ENCODE measurements at regions not wholly inside any gene's neighbourhood (a gene's known extent, or its start where the extent isn't known, plus 50 kb on each side); places are given as distances from the start of the nearest gene placed in this dataset.
"Not testable (repeated sequence)": the region's sequence is repeated elsewhere in the genome, so short reads cannot be mapped to it uniquely, and the experiment has no call there.

GRCh38 chr12:63508543-63508942 lies 159.8 kb downstream of the DPY19L2 start:
- Mint-ChIP-seq H3K4me3 (ENCODE audit: unreplicated experiment) (no peak overlapping the region), H3K36me3 (ENCODE audit: low read depth) (no peaks in the 10 kb centered on the region), H3K9me3 (ENCODE audit: low read depth) (peaks cover 21% of the 10 kb centered on the region), H3K4me1 (ENCODE audit: low read depth) (no peaks in the 10 kb centered on the region), H3K27me3 (ENCODE audit: low read depth) (peaks cover 3% of the 10 kb centered on the region), H3K27ac (ENCODE audit: unreplicated experiment) (no peak overlapping the region)
- TF ChIP-seq CTCF (IDR thresholded peaks at IDR 0.05), result no peak
- DNase-seq (ENCODE audit: low spot score), result no peak

GRCh38 chr12:63499567-63499966 lies 168.7 kb downstream of the DPY19L2 start:
- Mint-ChIP-seq H3K27me3 (ENCODE audit: low read depth) (peaks cover 13% of the 10 kb centered on the region), H3K9me3 (ENCODE audit: low read depth) (peaks cover 5% of the 10 kb centered on the region), H3K27ac (ENCODE audit: unreplicated experiment) (no peak overlapping the region), H3K4me3 (ENCODE audit: unreplicated experiment) (no peak overlapping the region), H3K36me3 (ENCODE audit: low read depth) (no peaks in the 10 kb centered on the region), H3K4me1 (ENCODE audit: low read depth) (no peaks in the 10 kb centered on the region)
- peak; percentile 44 for DNase-seq (ENCODE audit: low spot score)
- no peak for TF ChIP-seq CTCF (IDR thresholded peaks at IDR 0.05)

- DNase-seq (ENCODE audit: low spot score), result no peak
- Mint-ChIP-seq H3K4me3 (ENCODE audit: unreplicated experiment) (no peak overlapping the region), H3K27ac (ENCODE audit: unreplicated experiment) (no peak overlapping the region), H3K36me3 (ENCODE audit: low read depth) (no peaks in the 10 kb centered on the region), H3K9me3 (ENCODE audit: low read depth) (peaks cover 5% of the 10 kb centered on the region), H3K4me1 (ENCODE audit: low read depth) (no peaks in the 10 kb centered on the region), H3K27me3 (ENCODE audit: low read depth) (peaks cover 10% of the 10 kb centered on the region)
- TF ChIP-seq CTCF (IDR thresholded peaks at IDR 0.05), result no peak
Observed at GRCh38 chr12:63498239-63498638, 170.1 kb downstream of the DPY19L2 start.

GRCh38 chr12:63496654-63497053 lies 171.6 kb downstream of the DPY19L2 start:
- Mint-ChIP-seq H3K9me3 (ENCODE audit: low read depth) (peaks cover 10% of the 10 kb centered on the region), H3K27ac (ENCODE audit: unreplicated experiment) (no peak overlapping the region), H3K4me3 (ENCODE audit: unreplicated experiment) (no peak overlapping the region), H3K4me1 (ENCODE audit: low read depth) (no peaks in the 10 kb centered on the region), H3K27me3 (ENCODE audit: low read depth) (peaks cover 12% of the 10 kb centered on the region), H3K36me3 (ENCODE audit: low read depth) (peaks cover 1% of the 10 kb centered on the region)
- no peak for DNase-seq (ENCODE audit: low spot score)
- no peak for TF ChIP-seq CTCF (IDR thresholded peaks at IDR 0.05)

- no peaks in the 10 kb centered on the region for H3K4me1 Mint-ChIP-seq (ENCODE audit: low read depth)
- peaks cover 10% of the 10 kb centered on the region for H3K9me3 Mint-ChIP-seq (ENCODE audit: low read depth)
- TF ChIP-seq CTCF (IDR thresholded peaks at IDR 0.05), result no peak
- H3K36me3 Mint-ChIP-seq (ENCODE audit: low read depth), result peaks cover 1% of the 10 kb centered on the region
- no peak for DNase-seq (ENCODE audit: low spot score)
- peaks cover 10% of the 10 kb centered on the region for H3K27me3 Mint-ChIP-seq (ENCODE audit: low read depth)
- no peak overlapping the region for H3K27ac Mint-ChIP-seq (ENCODE audit: unreplicated experiment)
- no peak overlapping the region for H3K4me3 Mint-ChIP-seq (ENCODE audit: unreplicated experiment)
Observed at GRCh38 chr12:63495974-63496373, 172.3 kb downstream of the DPY19L2 start.

- H3K9me3 Mint-ChIP-seq (ENCODE audit: low read depth), result peaks cover 19% of the 10 kb centered on the region
- not testable (repeated sequence) for H3K4me1 Mint-ChIP-seq (ENCODE audit: low read depth); H3K36me3 Mint-ChIP-seq (ENCODE audit: low read depth); H3K27ac Mint-ChIP-seq (ENCODE audit: unreplicated experiment); H3K4me3 Mint-ChIP-seq (ENCODE audit: unreplicated experiment); H3K27me3 Mint-ChIP-seq (ENCODE audit: low read depth)
- peak; percentile 42 for DNase-seq (ENCODE audit: low spot score)
Observed at GRCh38 chr12:63493357-63493756, 174.9 kb downstream of the DPY19L2 start.
